SK-MEL-5 (cell line): ENCODE measurements at regions not wholly inside any gene's neighbourhood (a gene's known extent, or its start where the extent isn't known, plus 50 kb on each side); places are given as distances from the start of the nearest gene placed in this dataset.

Experiments used
- DNase-seq: peaks from one replicate; pipeline ENCODE4 v3.0.0-alpha.2; 2016; ENCODE audit warnings: low read depth, low spot score
- in situ Hi-C: cut with HindIII; loops from 2 replicates; pipeline ENCODE4 v1.10.0; 2016; ENCODE audit warnings: low sequenced_read_pairs, high pct_unique_total_duplicates, low pct_unique_long_range_greater_than_20kb

- in situ Hi-C loops = no loop called here
- DNase-seq = no peak
Observed at GRCh38 chr9:28249424-28249823, 676.1 kb upstream of the C9orf72 start.

- in situ Hi-C loops = no loop called here
- DNase-seq = no peak
Observed at GRCh38 chr9:28255174-28255573, 681.9 kb upstream of the C9orf72 start.

GRCh38 chr9:28260330-28260729 lies 687.0 kb upstream of the C9orf72 start:
- in situ Hi-C loops = no loop called here
- no peak for DNase-seq

DNA sequence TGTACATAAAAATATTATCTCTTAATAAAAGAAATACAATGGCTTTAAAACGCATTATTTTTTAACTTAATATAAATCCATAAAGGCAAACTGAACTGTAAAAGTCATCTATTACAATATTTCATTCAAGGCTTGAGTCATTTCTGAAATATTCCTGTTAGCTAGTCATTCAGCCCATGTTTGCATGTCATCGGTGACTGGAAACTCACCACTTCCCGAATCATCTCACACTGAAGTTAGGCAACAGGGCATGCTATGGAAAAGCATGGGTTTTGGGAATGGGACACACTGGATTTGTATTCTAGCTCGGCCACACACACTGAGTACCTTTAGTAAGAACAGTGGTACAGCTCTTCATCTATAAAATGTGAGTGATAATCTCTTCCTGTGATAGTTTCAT lies 691.1 kb upstream of the C9orf72 start:
- DNase-seq = no peak
- in situ Hi-C loops = no loop called here

DNA sequence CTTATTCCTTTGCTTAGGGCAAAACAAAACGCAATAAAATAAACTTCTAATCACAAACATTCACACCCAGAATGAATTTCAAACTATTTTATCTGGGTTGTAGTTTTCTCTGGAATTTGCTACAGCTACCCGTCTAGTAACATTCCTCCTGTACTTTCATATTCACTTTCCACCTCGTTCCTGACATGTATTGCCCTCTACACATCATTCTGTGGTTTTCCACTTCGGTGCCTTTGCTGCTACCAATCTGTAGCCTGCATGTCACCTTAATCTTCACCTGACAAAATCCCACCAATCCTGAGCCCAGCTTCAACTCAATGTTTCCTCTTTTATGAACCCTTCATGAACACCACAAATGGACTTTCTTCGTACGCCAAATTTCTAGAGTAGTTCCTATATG lies 694.1 kb upstream of the C9orf72 start:
- DNase-seq = no peak
- in situ Hi-C loops = no loop called here

DNA sequence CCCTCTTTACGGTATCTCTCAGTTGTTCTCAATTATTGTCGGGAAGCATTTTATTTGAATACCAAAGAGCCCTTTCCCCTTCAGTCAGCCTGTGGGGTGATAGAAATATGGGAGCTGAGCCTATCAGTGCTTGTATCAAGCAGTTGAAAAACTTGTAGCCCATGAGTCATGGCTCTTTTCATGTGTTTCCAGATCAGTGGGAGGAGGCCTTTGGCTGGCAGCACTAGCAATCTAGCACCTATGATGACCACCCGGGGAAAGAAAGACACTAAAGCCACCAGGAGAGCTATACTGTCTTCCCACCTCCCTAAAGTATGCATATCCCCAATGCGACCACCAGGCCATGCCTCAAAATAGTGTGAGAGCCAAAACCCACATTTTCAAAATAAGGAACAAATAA lies 696.9 kb upstream of the C9orf72 start:
- DNase-seq = no peak

DNA sequence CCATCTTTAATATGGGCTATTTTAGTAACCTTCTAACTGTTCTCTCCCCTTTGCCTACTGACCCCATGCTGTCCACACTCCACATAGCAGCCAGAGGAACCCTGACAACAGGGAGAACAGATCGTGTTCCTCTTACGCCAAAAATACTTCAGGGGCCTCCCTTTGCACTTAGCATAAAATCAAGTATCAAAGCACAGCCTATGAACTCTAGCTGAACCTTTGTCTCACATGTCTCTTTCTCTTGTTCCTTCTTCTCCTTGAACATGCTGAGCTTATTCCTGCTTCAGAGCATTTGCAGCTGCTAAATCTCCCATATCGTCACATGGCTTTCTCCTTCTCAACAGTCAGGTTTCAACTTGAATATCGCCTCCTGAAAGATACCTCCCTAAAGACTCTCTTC lies 698.8 kb upstream of the C9orf72 start:
- in situ Hi-C loops = no loop called here
- DNase-seq = no peak

More for the DNA sequence above, 696.9 kb upstream of the C9orf72 start:
- in situ Hi-C loops = no loop called here

GRCh38 chr9:28287455-28287854 lies 714.2 kb upstream of the C9orf72 start:
- DNase-seq = no peak
- in situ Hi-C loops = no loop called here

DNA sequence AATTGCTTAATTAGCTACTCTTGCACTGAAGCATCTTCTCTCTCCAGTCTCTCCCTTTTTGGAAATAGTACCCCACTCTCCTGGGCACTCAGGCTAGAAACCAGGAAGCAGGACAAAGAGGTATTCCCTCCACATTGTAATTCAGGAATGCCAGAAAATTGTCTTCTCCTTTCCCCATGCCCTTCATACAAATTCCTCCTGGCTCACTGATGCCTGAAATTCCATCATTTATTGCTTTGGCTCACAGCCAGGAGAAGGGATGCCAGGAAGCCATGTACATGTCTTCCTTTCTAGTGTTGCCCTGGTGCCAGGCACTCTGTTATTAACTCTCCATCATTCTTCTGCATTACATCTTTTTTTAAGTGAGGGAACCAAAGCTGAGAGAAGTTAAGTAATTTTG lies 716.5 kb upstream of the C9orf72 start:
- in situ Hi-C loops = no loop called here

GRCh38 chr9:28293369-28294090 lies 720.2 kb upstream of the C9orf72 start:
- no peak for DNase-seq
- in situ Hi-C loops = no loop called here

More for the DNA sequence above, 716.5 kb upstream of the C9orf72 start:
- DNase-seq = no peak

DNA sequence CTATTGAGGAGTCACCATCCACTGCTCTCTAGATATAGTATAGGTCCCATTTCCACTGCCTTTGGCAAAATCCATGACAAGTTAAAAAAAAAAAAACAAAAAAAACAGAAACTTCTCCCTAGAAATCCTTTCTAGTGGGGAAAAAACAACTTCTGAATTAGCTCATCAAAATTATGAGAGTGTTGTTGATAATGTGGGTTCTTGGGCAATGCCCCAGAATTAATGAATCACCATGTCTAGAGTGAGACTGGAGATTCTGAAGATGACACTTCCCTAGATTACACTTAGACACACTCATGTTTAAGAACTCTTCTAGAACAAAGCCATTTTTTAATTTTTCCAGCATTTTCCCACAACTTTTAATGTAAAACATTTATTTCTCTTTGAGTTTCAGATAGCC lies 728.0 kb upstream of the C9orf72 start:
- in situ Hi-C loops = no loop called here
- DNase-seq = no peak

GRCh38 chr9:28317745-28318144 lies 744.5 kb upstream of the C9orf72 start:
- no peak for DNase-seq
- in situ Hi-C loops = no loop called here

DNA sequence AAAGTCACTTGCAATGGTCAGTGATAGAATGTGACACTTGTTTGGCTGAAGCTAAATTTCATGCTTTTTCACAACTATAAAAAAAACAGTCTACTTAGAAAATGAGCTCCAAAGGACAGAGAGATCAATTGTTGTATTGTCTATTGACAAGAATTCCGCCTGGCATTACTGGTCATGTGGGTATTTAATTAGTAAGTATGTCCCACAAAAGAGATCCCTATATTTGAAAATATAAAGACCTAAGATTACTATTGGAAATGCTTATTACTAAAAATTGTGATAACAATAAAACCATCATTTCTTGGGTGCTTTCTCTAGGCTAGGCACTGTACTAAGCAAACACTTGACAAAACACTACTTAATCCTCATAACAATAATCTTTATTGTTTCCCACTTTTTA lies 745.2 kb upstream of the C9orf72 start:
- DNase-seq = no peak
- in situ Hi-C loops = no loop called here

- no peak for DNase-seq
- in situ Hi-C loops = no loop called here
Observed at GRCh38 chr9:28319981-28320380, 746.7 kb upstream of the C9orf72 start.

- in situ Hi-C loops = no loop called here
- no peak for DNase-seq
Observed at GRCh38 chr9:28320616-28321015, 747.3 kb upstream of the C9orf72 start.

DNA sequence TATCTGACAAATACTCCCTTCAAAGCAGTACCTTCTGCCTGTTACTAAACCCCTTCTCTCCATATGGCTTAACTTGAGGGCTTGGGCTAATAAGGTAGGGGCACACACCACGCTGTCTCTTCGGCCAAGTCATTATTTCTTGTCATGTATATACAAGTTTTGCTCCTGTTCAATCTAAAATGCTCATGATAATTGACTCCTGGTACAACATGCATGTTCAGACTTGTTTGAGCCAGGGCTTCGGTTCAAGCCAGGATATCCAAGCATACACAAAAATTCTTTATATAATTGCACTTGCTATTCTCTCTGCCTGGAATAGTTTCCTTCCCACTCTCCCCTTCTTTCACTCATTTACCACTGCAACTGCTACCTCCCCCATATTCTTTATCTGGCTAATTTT lies 756.0 kb upstream of the C9orf72 start:
- no peak for DNase-seq
- in situ Hi-C loops = no loop called here

DNA sequence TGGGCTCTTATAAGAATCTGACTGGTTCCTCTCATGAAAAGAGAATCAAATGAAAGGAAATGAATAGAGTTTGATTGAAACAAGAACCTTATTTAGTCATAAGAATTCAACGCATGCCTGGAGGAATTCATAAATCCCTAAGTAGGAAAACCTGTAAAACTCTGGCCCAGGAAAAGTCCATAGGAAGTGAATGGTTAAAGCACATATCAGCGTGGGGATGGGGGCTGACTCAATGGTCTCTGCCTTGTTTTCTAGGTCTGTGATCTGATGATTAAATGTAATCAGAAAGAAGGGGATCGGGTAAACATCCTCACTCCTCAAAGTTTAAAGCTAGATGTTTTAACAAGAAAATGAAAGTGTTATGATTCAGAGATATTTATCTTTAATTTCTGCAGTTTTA lies 759.4 kb upstream of the C9orf72 start:
- in situ Hi-C loops = no loop called here
- no peak for DNase-seq

DNA sequence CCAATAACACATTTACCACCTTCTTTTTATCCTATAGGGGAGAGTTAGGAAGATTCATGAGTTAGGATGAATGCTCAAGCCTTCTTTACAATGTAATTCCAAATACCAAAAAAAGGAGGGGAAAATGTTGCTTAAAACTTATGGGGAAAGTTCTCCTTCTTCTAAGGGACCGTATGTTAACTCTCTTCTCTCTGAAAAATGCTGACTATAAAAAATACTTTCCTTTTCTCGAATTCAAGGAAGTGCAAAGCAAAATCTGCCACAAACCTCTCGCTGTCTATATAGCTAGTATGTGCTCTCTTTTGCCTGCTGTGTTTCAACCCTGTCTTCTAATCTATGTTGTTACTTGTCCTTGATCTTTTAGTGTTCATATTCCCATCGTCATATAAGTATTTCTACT lies 768.6 kb upstream of the C9orf72 start:
- in situ Hi-C loops = no loop called here
- DNase-seq = no peak

- in situ Hi-C loops = no loop called here
- DNase-seq = no peak
Observed at GRCh38 chr9:28342815-28343338, 769.6 kb upstream of the C9orf72 start.

- in situ Hi-C loops = no loop called here
- DNase-seq = no peak
Observed at GRCh38 chr9:28363151-28363562, 789.9 kb upstream of the C9orf72 start.
